RKO (cell line): ENCODE measurements at regions not wholly inside any gene's neighbourhood (a gene's known extent, or its start where the extent isn't known, plus 50 kb on each side); places are given as distances from the start of the nearest gene placed in this dataset.

Source experiments
- DNase-seq: peaks from one replicate; pipeline ENCODE4 v3.0.0-alpha.2; 2016; ENCODE audit warnings: low spot score

DNA sequence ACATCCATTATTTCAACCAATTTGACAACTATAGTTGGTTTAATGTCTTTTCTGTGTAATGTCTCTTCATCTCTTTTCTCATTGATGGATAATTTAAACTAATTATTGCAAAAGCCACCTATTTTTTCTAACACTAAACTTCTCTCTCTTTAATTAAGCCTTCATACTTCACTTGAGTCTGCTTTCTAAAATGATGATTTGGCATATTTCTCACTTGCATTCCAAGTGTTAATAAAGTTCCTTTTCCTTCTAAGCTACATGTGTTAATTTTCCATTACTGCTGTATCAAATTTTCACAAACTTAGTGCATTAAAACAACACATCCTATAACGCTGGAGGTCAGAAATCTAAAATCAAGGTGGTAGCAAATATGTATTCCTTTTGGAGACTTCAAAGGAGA is 1743.8 kb upstream of the PCDH7 start:
- no peak for DNase-seq

- DNase-seq: no peak
These were observed 1718.0 kb upstream of the PCDH7 start for GRCh38 chr4:29002151-29002550.

DNA sequence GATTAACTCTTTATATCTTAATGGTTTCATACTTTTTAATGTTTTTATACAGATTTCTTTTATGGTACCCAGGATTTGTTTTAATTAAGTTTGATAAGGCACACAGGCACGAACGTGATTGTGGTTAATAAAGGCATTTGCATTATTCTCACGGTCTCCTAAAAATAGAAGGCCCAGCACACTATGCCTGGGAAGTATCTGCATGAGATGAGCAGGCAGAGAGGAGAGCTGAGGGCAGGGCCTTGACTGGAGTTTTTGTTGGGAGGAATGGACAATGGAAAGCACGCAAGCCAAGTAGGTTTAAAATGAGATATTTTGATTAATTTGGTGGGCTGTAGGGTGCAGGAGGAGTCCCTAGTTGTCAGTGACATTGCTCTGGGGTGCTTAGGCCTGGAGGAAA is 1714.3 kb upstream of the PCDH7 start:
- DNase-seq: no peak

DNA sequence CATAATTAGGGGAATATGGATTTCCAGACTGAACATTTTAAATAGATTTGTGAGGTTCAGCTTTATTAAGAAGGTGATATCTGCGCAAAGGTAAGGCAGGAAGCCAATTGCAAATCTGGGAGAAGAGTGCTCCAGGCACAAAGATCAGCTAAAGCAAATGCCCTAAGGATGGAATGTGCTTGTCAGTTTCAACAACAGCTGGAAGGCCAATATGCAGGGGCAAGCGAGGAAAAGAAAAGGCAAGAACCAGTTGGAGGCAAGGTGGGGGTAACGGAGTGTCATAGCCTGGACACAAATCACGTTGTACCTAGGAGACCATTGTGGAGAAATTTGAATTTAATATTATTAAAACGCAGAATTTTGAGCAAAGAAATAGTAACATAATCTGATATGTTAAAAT is 1710.3 kb upstream of the PCDH7 start:
- DNase-seq: no peak

DNA sequence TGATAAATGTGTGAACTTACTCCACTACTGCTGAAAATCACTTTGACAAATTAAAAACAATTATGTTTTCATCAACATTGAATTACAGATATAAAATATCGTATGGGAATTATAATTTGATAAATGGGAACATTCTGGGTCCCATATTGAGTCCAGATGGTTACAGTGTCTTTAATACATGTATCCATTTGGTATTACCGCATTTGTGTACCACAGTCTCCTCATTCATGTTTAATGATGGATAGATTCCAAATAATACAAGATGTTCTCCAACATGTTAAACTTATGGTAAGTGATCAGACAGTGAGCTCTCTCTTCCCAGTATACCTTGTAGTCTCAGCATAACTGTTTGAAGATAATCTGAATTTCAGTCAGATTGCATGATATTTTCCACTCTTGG is 1706.8 kb upstream of the PCDH7 start:
- DNase-seq: no peak

GRCh38 chr4:29014555-29014954 is 1705.6 kb upstream of the PCDH7 start:
- DNase-seq: no peak

DNA sequence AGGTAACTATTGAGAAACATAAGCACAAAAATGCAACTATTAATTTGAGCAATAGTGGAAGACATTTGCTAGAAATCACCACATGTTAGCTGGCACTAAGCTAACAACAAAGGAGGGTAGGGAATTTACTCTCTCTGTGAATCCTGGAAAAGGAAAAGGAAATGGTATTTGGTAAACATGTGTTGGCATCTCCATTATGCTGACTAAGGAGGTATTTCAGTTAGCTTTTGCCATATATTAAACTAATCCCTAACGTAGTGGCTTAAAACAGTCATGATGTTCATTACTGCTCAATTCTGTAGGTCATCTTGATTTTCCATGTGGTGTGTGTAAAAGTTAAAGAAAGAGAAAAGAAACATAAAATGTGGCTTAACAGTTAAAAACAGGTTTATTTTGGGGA is 1686.5 kb upstream of the PCDH7 start:
- no peak for DNase-seq

DNA sequence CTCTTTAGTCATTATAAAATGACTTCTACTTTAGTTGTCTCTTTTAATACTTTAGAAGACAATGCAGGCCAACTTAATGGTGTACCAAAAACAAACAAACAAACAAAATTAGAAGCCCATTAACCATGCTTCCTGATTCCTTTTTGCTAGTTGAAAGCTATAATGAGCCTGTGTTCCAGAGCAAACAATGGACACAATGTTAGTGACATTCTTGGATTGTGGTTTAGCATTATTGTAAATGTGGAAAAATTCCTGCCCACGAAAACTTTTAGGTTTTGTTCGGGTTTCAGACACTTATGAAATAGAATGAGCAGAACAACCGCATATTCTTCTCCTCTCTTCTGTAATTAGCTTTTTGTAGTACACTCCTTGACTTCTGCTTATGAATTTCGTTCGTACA is 1682.7 kb upstream of the PCDH7 start:
- DNase-seq: no peak

GRCh38 chr4:29043411-29043810 is 1676.8 kb upstream of the PCDH7 start:
- DNase-seq: no peak

DNA sequence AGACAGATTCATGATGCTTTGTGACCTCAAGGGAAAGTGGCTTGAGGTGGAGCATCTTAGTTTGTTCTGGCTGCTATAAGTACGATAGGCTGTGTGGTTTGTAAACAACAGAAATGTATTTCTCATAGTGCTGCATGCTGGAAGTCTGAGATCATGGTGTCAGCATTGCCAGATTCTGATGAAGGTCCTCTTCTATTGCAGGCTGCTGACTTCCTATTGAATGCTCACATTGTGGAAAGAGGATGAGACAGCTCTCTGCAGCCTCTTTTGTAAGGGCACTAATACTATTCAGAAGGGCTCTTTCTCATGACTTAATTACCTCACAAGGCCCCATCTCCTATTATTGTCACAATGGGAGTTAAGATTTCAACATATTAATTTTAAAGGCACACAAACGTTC is 1674.0 kb upstream of the PCDH7 start:
- no peak for DNase-seq

- no peak for DNase-seq
These were observed 1673.4 kb upstream of the PCDH7 start for GRCh38 chr4:29046781-29047180.

DNA sequence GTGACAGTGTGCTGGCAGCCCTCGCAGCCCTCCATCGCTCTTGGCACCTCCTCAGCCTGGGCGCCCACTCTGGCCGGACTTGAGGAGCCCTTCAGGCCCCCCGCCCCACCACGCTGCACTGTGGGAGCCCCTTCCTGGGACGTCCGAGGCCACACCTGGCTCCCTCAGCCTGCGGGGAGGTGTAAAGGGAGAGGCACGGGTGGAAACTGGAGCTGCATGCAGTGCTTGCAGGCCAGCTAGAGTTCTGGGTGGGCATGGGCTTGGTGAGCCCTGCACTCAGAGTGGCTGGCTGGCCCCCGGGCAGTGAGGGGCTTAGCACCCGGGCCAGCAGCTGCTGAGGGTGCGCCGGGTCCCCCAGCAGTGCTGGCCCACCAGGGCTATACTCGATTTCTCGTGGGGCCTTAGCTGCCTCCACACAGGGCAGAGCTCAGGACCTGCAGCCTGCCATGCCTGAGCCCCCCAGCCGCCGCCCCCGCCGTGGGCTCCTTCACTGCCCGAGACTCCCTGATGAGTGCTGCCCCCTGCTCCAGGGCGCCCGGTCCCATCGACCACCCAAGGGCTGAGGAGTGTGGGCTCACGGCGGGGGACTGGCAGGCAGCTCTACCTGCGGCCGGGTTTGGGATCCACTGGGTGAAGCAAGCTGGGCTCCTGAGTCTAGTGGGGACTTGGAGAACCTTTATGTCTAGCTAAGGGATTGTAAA is 1672.7 kb upstream of the PCDH7 start:
- no peak for DNase-seq

DNA sequence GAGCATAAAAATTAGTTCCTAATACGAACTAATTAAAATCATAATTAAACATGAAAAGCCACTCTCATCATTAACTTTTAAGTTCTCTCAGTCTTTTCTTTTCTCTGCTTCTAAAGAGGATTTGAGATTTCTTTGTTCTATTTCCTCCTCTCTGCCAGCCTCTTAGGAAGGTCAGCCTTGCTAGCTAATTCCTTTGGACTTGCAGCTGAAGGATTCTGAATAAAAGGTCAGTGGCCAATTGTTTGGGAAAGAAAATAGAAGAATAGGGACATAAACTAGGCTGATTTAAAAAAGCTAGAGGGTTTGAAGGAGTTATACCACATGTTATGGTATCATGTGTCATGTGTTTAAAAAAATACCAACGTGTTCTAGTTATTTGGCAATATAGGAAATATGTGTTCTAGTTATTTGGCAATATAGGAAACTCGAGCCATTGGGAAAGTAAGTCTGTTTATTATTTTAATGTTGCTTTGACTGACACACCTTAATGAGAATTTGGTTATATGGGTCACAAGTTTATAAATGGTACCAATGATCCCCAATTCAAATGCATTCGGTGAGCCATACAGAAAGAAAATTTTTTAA is 1668.7 kb upstream of the PCDH7 start:
- DNase-seq: no peak

DNA sequence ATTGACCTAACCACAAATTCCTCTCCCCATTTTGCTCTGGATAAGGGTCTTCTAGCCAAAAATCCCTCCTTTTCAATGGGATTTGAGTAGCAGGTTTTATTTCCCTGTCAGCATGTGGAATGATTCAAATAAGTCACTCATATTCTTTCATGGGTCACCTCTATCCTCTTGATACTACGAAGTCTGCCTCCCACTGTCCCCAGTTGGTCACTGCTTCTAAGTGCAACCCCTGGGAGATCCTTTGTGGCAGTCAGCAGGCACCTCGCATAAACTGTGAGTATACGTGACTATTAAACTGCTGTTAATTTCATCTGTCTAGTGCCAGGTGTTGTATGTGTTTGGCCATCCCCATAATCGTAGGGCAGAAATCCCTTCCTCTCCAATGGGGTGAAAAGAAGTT is 1667.9 kb upstream of the PCDH7 start:
- no peak for DNase-seq

GRCh38 chr4:29058531-29058930 is 1661.6 kb upstream of the PCDH7 start:
- no peak for DNase-seq

- no peak for DNase-seq
These were observed 1653.3 kb upstream of the PCDH7 start for GRCh38 chr4:29066861-29067260.

DNA sequence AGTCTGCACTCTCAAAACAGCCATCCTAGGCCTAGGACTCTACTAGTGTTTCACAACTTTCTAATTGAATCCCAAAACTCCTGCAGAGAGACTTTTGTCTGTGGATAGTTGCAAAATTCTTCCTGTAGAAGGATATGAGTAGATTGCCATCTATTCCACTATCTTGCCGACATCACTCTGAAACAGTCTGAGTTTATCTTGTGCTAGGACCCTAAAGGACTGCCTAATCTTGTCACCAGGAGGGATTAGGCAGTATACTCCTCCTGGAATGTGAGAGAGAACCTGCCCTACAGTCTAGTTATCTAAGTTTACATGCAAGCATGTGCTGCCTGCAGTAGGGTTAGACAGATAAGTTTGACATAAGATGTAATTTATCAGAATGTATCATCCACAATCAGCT is 1646.6 kb upstream of the PCDH7 start:
- no peak for DNase-seq

GRCh38 chr4:29075366-29075765 is 1644.8 kb upstream of the PCDH7 start:
- no peak for DNase-seq

GRCh38 chr4:29079260-29079659 is 1640.9 kb upstream of the PCDH7 start:
- peak; percentile 2 for DNase-seq

DNA sequence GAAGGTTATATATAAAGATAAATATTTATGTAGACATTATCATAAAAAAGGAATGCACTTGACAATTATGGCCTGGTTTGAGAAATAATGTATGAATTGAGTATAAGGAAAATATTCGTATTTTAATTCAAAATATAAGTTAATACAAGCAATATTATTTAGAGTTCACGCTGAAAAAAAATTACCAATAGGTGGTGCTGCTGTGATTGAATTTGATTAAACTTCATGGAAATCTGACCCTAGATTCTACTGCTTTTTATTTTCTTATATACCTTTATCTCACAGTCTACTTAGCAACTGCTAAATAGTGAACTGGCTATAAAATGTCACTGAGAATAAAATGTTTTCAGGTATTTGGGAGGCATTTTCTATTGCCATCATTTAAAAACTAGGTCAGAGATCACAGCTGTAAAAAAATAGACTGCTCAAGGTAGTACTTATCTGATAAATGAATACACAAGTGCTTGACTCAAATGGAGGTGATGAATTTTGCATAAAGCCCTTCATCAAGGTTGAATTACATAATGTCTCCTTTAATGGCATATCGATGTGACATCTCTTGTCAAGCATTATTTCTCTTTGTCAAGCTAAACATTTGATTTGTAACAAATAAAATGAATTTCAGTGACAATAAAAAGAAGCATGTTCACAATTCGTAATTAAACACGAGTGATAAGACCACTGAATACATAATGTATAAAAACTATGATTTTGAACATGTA is 1638.8 kb upstream of the PCDH7 start:
- DNase-seq: peak; percentile 38

- no peak for DNase-seq
These were observed 1637.5 kb upstream of the PCDH7 start for GRCh38 chr4:29082684-29083083.

- no peak for DNase-seq
These were observed 1634.4 kb upstream of the PCDH7 start for GRCh38 chr4:29085748-29086147.

DNA sequence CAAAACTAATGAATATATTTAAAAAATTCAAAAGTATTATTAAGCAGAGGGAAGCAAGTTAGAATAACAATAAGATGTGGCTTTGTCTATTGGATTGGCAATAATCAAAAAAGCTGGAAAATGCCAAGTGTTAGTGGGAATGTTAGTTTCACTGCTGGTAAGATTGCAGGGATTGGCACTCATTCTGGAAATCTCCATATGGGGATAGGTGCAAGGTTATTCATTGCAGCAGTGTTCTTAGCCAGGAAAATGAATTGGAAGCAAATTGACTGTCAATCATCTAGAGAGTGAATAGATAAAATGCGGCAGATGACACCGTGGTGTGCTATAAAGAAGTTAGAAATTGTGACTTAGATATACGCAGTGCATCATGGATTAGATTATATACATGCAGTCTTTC is 1615.5 kb upstream of the PCDH7 start:
- DNase-seq: no peak

GRCh38 chr4:29113960-29114359 is 1606.2 kb upstream of the PCDH7 start:
- DNase-seq: no peak
